ENCODE measurements at regions not wholly inside any gene's neighbourhood (a gene's known extent, or its start where the extent isn't known, plus 50 kb on each side); places are given as distances from the start of the nearest gene placed in this dataset.

DNA sequence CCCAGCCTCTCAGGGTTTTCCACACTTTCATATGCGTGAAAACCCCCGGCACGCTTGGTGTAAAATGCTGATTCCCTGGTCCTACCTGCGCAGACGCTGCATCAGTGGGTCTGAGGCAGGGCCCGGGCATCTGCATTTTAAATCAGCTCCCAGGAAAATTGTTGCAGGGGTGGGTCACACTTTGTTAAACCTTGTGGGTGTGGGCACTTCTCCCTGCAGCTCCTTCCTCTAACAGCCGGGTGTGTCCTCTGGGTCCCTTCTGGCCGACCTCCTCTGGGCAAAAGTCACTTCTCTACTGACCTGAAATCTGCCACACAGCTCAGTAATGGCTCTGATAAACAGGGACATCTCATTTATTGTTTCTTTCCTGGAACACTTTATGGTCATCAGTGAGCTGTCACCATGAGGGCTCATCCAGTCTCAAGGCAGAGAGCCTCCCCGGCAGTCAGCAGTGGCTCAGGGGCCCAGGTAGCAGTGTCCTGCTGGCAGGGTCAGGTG, 52.8 kb upstream of the TMPRSS2 start:
- no peak for DNase-seq

DNA sequence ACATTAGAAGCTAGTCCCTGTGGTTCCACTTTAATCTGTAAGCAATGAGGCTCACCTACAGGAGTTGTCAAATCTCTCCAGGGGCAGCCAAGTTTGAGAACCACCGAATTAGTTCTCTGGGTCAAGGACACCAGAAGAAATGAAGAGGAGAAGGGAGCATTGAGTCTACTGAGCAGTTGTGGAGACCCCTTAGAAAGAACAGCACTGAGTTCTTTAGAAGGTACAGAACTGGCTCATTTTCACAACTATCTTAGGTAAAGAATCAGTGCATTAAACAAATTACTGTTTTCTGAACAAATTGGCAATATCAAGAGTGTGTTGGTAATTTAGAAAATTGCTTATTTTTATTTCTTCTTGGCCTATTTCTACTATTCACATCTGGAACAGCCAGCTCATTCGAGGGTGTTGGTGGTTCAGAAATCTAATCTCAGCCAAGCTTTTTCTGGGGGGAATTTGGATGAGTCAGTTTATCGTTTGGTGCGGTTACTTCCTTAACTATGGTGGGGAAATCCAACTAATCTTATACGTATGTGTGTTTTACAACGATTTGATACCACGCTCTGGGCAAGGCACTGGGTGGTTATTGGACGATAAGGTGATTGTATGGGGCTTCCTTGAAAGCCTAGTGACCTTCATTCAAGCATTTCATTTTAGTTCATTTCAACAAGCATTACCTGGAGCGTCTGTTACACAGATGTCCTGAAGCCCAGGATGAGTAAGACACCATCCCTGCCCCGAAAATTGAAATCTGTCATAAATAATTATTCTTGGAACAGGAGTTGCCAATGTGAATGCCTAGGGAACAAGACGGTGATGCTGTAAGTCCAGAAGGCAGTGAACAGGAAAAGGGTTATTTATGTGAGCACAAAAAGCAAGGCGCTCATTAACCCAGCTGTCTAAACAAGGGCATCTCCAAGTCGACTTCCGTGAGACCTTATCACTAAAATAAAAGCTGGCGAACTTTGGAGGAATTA, 52.0 kb upstream of the TMPRSS2 start:
- DNase-seq: no peak

DNA sequence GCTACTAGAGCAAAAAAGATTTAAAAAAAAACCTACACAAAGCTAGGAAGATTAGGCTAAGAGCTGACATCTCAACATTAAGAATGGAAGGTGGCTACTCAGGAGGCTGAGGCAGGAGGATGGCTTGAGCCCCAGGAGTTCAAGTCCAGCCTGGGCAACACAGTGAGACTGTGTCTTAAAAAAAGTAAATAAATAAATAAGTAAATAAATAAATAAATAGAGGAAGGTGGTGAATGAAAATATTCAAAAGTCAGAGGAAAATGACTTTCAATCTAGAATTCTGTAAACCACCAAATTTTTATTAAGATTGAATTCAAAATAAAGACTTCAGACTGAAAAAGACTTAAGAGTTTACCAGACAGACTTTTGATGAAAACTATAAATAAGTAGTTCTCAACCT, 50.9 kb upstream of the TMPRSS2 start:
- DNase-seq: no peak

DNA sequence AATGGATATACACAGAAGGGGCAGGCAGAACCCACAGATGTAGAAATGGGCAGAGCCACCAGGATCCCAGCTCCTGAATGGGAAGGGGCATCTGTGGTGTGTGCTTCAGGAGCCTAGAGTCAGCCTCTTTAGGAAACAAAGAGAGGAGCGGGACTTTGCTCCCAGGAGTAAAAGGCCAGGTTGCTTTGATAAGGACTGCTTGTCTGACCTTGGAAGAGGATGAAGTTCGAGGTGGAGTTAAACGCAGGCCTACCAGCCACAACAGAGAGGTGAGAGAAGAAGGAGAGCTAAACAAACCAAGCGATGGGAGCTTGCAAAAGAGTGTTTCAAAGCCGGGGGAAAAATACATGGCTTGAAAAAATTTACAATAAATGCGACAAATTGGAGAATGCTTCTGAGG, 49.9 kb upstream of the TMPRSS2 start:
- DNase-seq: no peak
